ENCODE measurements at regions not wholly inside any gene's neighbourhood (a gene's known extent, or its start where the extent isn't known, plus 50 kb on each side); places are given as distances from the start of the nearest gene placed in this dataset.

- Histone ChIP-seq H3K36me3 (replicated peaks; ENCODE audit: control insufficient read depth, insufficient read depth, low read length) (no peaks in the 10 kb centered on the region), H3K27me3 (ENCODE audit: control insufficient read depth, insufficient read depth, low read length) (no peaks in the 10 kb centered on the region), H3K4me3 (ENCODE audit: insufficient read depth, low read depth, low read length) (no peak overlapping the region)
- DNase-seq, result no peak
Observed at GRCh38 chr10:78188446-78188845, 154.8 kb downstream of the RPS24 start.

- H3K4me3 ChIP-seq (ENCODE audit: insufficient read depth, low read depth, low read length), result no peak overlapping the region
- no peaks in the 10 kb centered on the region for H3K27me3 ChIP-seq (ENCODE audit: control insufficient read depth, insufficient read depth, low read length)
- no peak for DNase-seq
- H3K36me3 ChIP-seq (replicated peaks; ENCODE audit: control insufficient read depth, insufficient read depth, low read length), result no peaks in the 10 kb centered on the region
Observed at GRCh38 chr10:78190051-78190825, 156.6 kb downstream of the RPS24 start.

GRCh38 chr10:78191301-78191700 is 157.6 kb downstream of the RPS24 start:
- H3K27me3 ChIP-seq (ENCODE audit: control insufficient read depth, insufficient read depth, low read length), result no peaks in the 10 kb centered on the region
- DNase-seq, result no peak

GRCh38 chr10:78193189-78193588 is 159.5 kb downstream of the RPS24 start:
- Histone ChIP-seq H3K4me3 (ENCODE audit: insufficient read depth, low read depth, low read length) (no peak overlapping the region), H3K36me3 (replicated peaks; ENCODE audit: control insufficient read depth, insufficient read depth, low read length) (no peaks in the 10 kb centered on the region), H3K27me3 (ENCODE audit: control insufficient read depth, insufficient read depth, low read length) (no peaks in the 10 kb centered on the region)
- DNase-seq, result no peak

More at GRCh38 chr10:78191301-78191700, 157.6 kb downstream of the RPS24 start:
- Histone ChIP-seq H3K36me3 (replicated peaks; ENCODE audit: control insufficient read depth, insufficient read depth, low read length) (no peaks in the 10 kb centered on the region), H3K4me3 (ENCODE audit: insufficient read depth, low read depth, low read length) (no peak overlapping the region)

GRCh38 chr10:78194050-78194449 is 160.4 kb downstream of the RPS24 start:
- no peak for DNase-seq
- no peak overlapping the region for H3K4me3 ChIP-seq (ENCODE audit: insufficient read depth, low read depth, low read length)

GRCh38 chr10:78194539-78195402 is 161.1 kb downstream of the RPS24 start:
- no peak overlapping the region for H3K4me3 ChIP-seq (ENCODE audit: insufficient read depth, low read depth, low read length)
- no peak for DNase-seq
- no peaks in the 10 kb centered on the region for H3K36me3 ChIP-seq (replicated peaks; ENCODE audit: control insufficient read depth, insufficient read depth, low read length)
- H3K27me3 ChIP-seq (ENCODE audit: control insufficient read depth, insufficient read depth, low read length), result no peaks in the 10 kb centered on the region

More at GRCh38 chr10:78194050-78194449, 160.4 kb downstream of the RPS24 start:
- Histone ChIP-seq H3K27me3 (ENCODE audit: control insufficient read depth, insufficient read depth, low read length) (no peaks in the 10 kb centered on the region), H3K36me3 (replicated peaks; ENCODE audit: control insufficient read depth, insufficient read depth, low read length) (no peaks in the 10 kb centered on the region)

- Histone ChIP-seq H3K36me3 (replicated peaks; ENCODE audit: control insufficient read depth, insufficient read depth, low read length) (no peaks in the 10 kb centered on the region), H3K4me3 (ENCODE audit: insufficient read depth, low read depth, low read length) (no peak overlapping the region), H3K27me3 (ENCODE audit: control insufficient read depth, insufficient read depth, low read length) (no peaks in the 10 kb centered on the region)
- DNase-seq, result no peak
Observed at GRCh38 chr10:78196396-78196795, 162.7 kb downstream of the RPS24 start.

GRCh38 chr10:78196964-78197363 is 163.3 kb downstream of the RPS24 start:
- H3K27me3 ChIP-seq (ENCODE audit: control insufficient read depth, insufficient read depth, low read length), result no peaks in the 10 kb centered on the region
- no peaks in the 10 kb centered on the region for H3K36me3 ChIP-seq (replicated peaks; ENCODE audit: control insufficient read depth, insufficient read depth, low read length)
- no peak overlapping the region for H3K4me3 ChIP-seq (ENCODE audit: insufficient read depth, low read depth, low read length)
- no peak for DNase-seq

- Histone ChIP-seq H3K4me3 (ENCODE audit: insufficient read depth, low read depth, low read length) (no peak overlapping the region), H3K27me3 (ENCODE audit: control insufficient read depth, insufficient read depth, low read length) (no peaks in the 10 kb centered on the region), H3K36me3 (replicated peaks; ENCODE audit: control insufficient read depth, insufficient read depth, low read length) (no peaks in the 10 kb centered on the region)
- DNase-seq, result no peak
Observed at GRCh38 chr10:78197628-78198272, 164.1 kb downstream of the RPS24 start.

- no peaks in the 10 kb centered on the region for H3K27me3 ChIP-seq (ENCODE audit: control insufficient read depth, insufficient read depth, low read length)
- H3K4me3 ChIP-seq (ENCODE audit: insufficient read depth, low read depth, low read length), result no peak overlapping the region
- H3K36me3 ChIP-seq (replicated peaks; ENCODE audit: control insufficient read depth, insufficient read depth, low read length), result no peaks in the 10 kb centered on the region
Observed at GRCh38 chr10:78199005-78199725, 165.5 kb downstream of the RPS24 start.

GRCh38 chr10:78199759-78200158 is 166.1 kb downstream of the RPS24 start:
- no peaks in the 10 kb centered on the region for H3K36me3 ChIP-seq (replicated peaks; ENCODE audit: control insufficient read depth, insufficient read depth, low read length)
- no peak for DNase-seq
- no peaks in the 10 kb centered on the region for H3K27me3 ChIP-seq (ENCODE audit: control insufficient read depth, insufficient read depth, low read length)
- no peak overlapping the region for H3K4me3 ChIP-seq (ENCODE audit: insufficient read depth, low read depth, low read length)

More at GRCh38 chr10:78199005-78199725, 165.5 kb downstream of the RPS24 start:
- no peak for DNase-seq

- H3K4me3 ChIP-seq (ENCODE audit: insufficient read depth, low read depth, low read length), result no peak overlapping the region
- no peaks in the 10 kb centered on the region for H3K27me3 ChIP-seq (ENCODE audit: control insufficient read depth, insufficient read depth, low read length)
- DNase-seq, result no peak
- H3K36me3 ChIP-seq (replicated peaks; ENCODE audit: control insufficient read depth, insufficient read depth, low read length), result no peaks in the 10 kb centered on the region
Observed at GRCh38 chr10:78200686-78201085, 167.0 kb downstream of the RPS24 start.

- H3K27me3 ChIP-seq (ENCODE audit: control insufficient read depth, insufficient read depth, low read length), result no peaks in the 10 kb centered on the region
- DNase-seq, result no peak
- no peaks in the 10 kb centered on the region for H3K36me3 ChIP-seq (replicated peaks; ENCODE audit: control insufficient read depth, insufficient read depth, low read length)
- no peak overlapping the region for H3K4me3 ChIP-seq (ENCODE audit: insufficient read depth, low read depth, low read length)
Observed at GRCh38 chr10:78202386-78202785, 168.7 kb downstream of the RPS24 start.

Data from H7 (cell line).